Natural killer cell (primary cell): ENCODE measurements at regions not wholly inside any gene's neighbourhood (a gene's known extent, or its start where the extent isn't known, plus 50 kb on each side); places are given as distances from the start of the nearest gene placed in this dataset.

Source experiments
- ATAC-seq, 3 donors: fragments of 150-1000 bp in 2 of 3; fragments of 200-7000 bp in 1 of 3; cut with Tn5 transposase; 1 replicate in 1 of 3; 2 replicates in 2 of 3; pipeline ENCODE4 v1.10.0; 2021; ENCODE audit warnings: mild to moderate bottlenecking in 2 of 3, moderate library complexity in 2 of 3
- DNase-seq, 2 donors: peaks; one replicate each; pipeline versions ENCODE4 v3.0.0 to v3.0.0-alpha.2; 2013 to 2021; ENCODE audit warnings: mixed read lengths in 1 of 2
- H3K27ac ChIP-seq: one replicate; pipeline ENCODE4 v1.5.1; 2013; ENCODE audit warnings: mild to moderate bottlenecking, low read length
- H3K27me3 ChIP-seq: one replicate; pipeline ENCODE4 v1.6.1; 2013; ENCODE audit warnings: low read length; ENCODE audit not compliant: control insufficient read depth, insufficient read depth
- H3K36me3 ChIP-seq: one replicate; pipeline ENCODE4 v1.6.1; 2013; ENCODE audit warnings: low read length; ENCODE audit not compliant: control insufficient read depth, insufficient read depth
- H3K4me1 ChIP-seq: one replicate; pipeline ENCODE4 v1.6.1; 2013; ENCODE audit warnings: low read length; ENCODE audit not compliant: control insufficient read depth, insufficient read depth
- H3K4me3 ChIP-seq: one replicate; pipeline ENCODE4 v1.5.1; 2013; ENCODE audit warnings: low read length
- H3K9me3 ChIP-seq: one replicate; pipeline ENCODE4 v1.6.1; 2013; ENCODE audit warnings: low read length; ENCODE audit not compliant: control insufficient read depth, insufficient read depth
- H3K27ac Mint-ChIP-seq, 2 donors: one replicate each; pipeline ENCODE4 v1.8.0; 2022; ENCODE audit warnings: mild to moderate bottlenecking in 2 of 2, mixed read lengths in 2 of 2, moderate library complexity in 1 of 2
- H3K27me3 Mint-ChIP-seq, 2 donors: one replicate each; pipeline ENCODE4 v1.8.0; 2022; ENCODE audit warnings: low read depth in 2 of 2, mixed read lengths in 2 of 2
- H3K36me3 Mint-ChIP-seq: one replicate; pipeline ENCODE4 v1.8.0; 2022; ENCODE audit warnings: mixed read lengths
- H3K4me1 Mint-ChIP-seq, 2 donors: one replicate each; pipeline ENCODE4 v1.8.0; 2022; ENCODE audit warnings: mixed read lengths in 2 of 2
- H3K4me3 Mint-ChIP-seq: one replicate; pipeline ENCODE4 v1.8.0; 2022; ENCODE audit warnings: mild to moderate bottlenecking, moderate library complexity, mixed read lengths
- H3K9me3 Mint-ChIP-seq, 2 donors: one replicate each; pipeline ENCODE4 v1.8.0; 2022; ENCODE audit warnings: mixed read lengths in 2 of 2
- CTCF ChIP-seq: fragments of 200-600 bp; IDR thresholded peaks from one replicate; pipeline ENCODE4 v1.8.0; 2022; ENCODE audit warnings: antibody characterized with exemption
- WGBS: methylation state at CpG from one replicate; pipeline ENCODE4 v1.1.7; 2013; ENCODE audit warnings: missing lambda C conversion rate; ENCODE audit not compliant: insufficient coverage; 5-methylcytosine and 5-hydroxymethylcytosine counted together
- intact Hi-C: fragments of 100-400 bp; cut with micrococcal nuclease; formaldehyde crosslinking; loops from one replicate; pipeline ENCODE4 v1.14.2; 2022

- H3K36me3 ChIP-seq = no peaks in the 10 kb centered on the region
- H3K9me3 ChIP-seq = no peaks in the 10 kb centered on the region
- no peak overlapping the region for H3K4me3 Mint-ChIP-seq
- no peak overlapping the region for H3K4me3 ChIP-seq
- no peak overlapping the region for H3K27ac Mint-ChIP-seq
- ATAC-seq (no peak), DNase-seq (no peak)
- intact Hi-C loops = no loop called here
- H3K9me3 Mint-ChIP-seq = no peaks in the 10 kb centered on the region
- H3K27ac ChIP-seq = no peak overlapping the region
- no peaks in the 10 kb centered on the region for H3K36me3 Mint-ChIP-seq
- H3K27me3 Mint-ChIP-seq = peaks cover 0 to 3% of the 10 kb centered on the region in 2 donors
- no peak for TF ChIP-seq CTCF
- H3K4me1 Mint-ChIP-seq = no peaks in the 10 kb centered on the region
- no peaks in the 10 kb centered on the region for H3K4me1 ChIP-seq
- no peaks in the 10 kb centered on the region for H3K27me3 ChIP-seq
Measured at GRCh38 chrY:7850191-7850590, 938.6 kb upstream of the AMELY start.

- Mint-ChIP-seq H3K27me3 (peaks cover 0 to 10% of the 10 kb centered on the region in 2 donors), H3K4me3 (no peak overlapping the region), H3K9me3 (no peaks in the 10 kb centered on the region), H3K4me1 (no peaks in the 10 kb centered on the region), H3K27ac (no peak overlapping the region), H3K36me3 (no peaks in the 10 kb centered on the region)
- TF ChIP-seq CTCF = no peak
- Histone ChIP-seq H3K27ac (no peak overlapping the region), H3K4me3 (no peak overlapping the region), H3K4me1 (no peaks in the 10 kb centered on the region), H3K36me3 (no peaks in the 10 kb centered on the region), H3K9me3 (no peaks in the 10 kb centered on the region), H3K27me3 (no peaks in the 10 kb centered on the region)
- ATAC-seq (no peak), DNase-seq (no peak)
- intact Hi-C loops = no loop called here
Measured at GRCh38 chrY:7845776-7846175, 934.2 kb upstream of the AMELY start.

- Mint-ChIP-seq H3K4me1 (no peaks in the 10 kb centered on the region), H3K4me3 (no peak overlapping the region), H3K27me3 (peaks cover 0 to 14% of the 10 kb centered on the region in 2 donors), H3K36me3 (no peaks in the 10 kb centered on the region), H3K9me3 (no peaks in the 10 kb centered on the region), H3K27ac (no peak overlapping the region)
- H3K4me1 ChIP-seq = no peaks in the 10 kb centered on the region
- 9% methylated on average over 7 of the region's 7 CpGs for WGBS
- H3K27me3 ChIP-seq = no peaks in the 10 kb centered on the region
- ATAC-seq = no peak
- DNase-seq = no peak
- no peaks in the 10 kb centered on the region for H3K9me3 ChIP-seq
- no peak overlapping the region for H3K4me3 ChIP-seq
- TF ChIP-seq CTCF = no peak
- H3K36me3 ChIP-seq = no peaks in the 10 kb centered on the region
- H3K27ac ChIP-seq = no peak overlapping the region
- intact Hi-C loops = no loop called here
Measured at GRCh38 chrY:7837046-7837445, 925.5 kb upstream of the AMELY start.

GRCh38 chrY:7836366-7836765 lies 924.8 kb upstream of the AMELY start:
- H3K9me3 Mint-ChIP-seq = no peaks in the 10 kb centered on the region
- ATAC-seq = no peak
- no peak overlapping the region for H3K27ac Mint-ChIP-seq

More at GRCh38 chrY:7836366-7836765, 924.8 kb upstream of the AMELY start:
- H3K4me3 ChIP-seq = no peak overlapping the region
- H3K27me3 ChIP-seq = no peaks in the 10 kb centered on the region
- H3K36me3 ChIP-seq = no peaks in the 10 kb centered on the region
- TF ChIP-seq CTCF = no peak
- intact Hi-C loops = no loop called here
- no peak overlapping the region for H3K27ac ChIP-seq
- no peak for DNase-seq
- Mint-ChIP-seq H3K27me3 (peaks cover 0 to 10% of the 10 kb centered on the region in 2 donors), H3K36me3 (no peaks in the 10 kb centered on the region), H3K4me3 (no peak overlapping the region), H3K4me1 (no peaks in the 10 kb centered on the region)
- 82% methylated on average over 1 of the region's 2 CpGs for WGBS
- H3K9me3 ChIP-seq = no peaks in the 10 kb centered on the region
- no peaks in the 10 kb centered on the region for H3K4me1 ChIP-seq
